Tibial artery (tissue), 4 donors: ENCODE measurements at regions not wholly inside any gene's neighbourhood (a gene's known extent, or its start where the extent isn't known, plus 50 kb on each side); places are given as distances from the start of the nearest gene placed in this dataset.

ENCODE experiments used
- DNase-seq, 2 donors: peaks; one replicate each; pipeline ENCODE4 v3.0.0-alpha.2; 2019
- H3K27ac ChIP-seq, 2 donors: fragments of 200-600 bp; sonication (generic) in 1 of 2; 1 replicate in 1 of 2; 2 replicates in 1 of 2; pipeline ENCODE4 v1.5.1; 2018 to 2019; ENCODE audit warnings: mild to moderate bottlenecking in 1 of 2
- H3K27me3 ChIP-seq, 2 donors: fragments of 200-600 bp; sonication (generic) in 1 of 2; one replicate each; pipeline versions ENCODE4 v1.5.1 to v1.6.0; 2016 to 2019
- H3K36me3 ChIP-seq, 3 donors: fragments of 200-600 bp; sonication (generic) in 2 of 3; one replicate each; pipeline ENCODE4 v1.5.1; 2016 to 2019; ENCODE audit warnings: mild to moderate bottlenecking in 2 of 3
- H3K4me1 ChIP-seq, 4 donors: fragments of 200-600 bp; sonication (generic) in 2 of 4; 1 replicate in 3 of 4; 2 replicates in 1 of 4; pipeline ENCODE4 v1.5.1; 2016 to 2019
- H3K4me3 ChIP-seq, 2 donors: fragments of 200-600 bp; sonication (generic) in 1 of 2; 1 replicate in 1 of 2; 2 replicates in 1 of 2; pipeline ENCODE4 v1.5.1; 2018 to 2019; ENCODE audit warnings: mild to moderate bottlenecking in 2 of 2
- H3K9me3 ChIP-seq, 3 donors: fragments of 200-600 bp; sonication (generic) in 1 of 3; one replicate each; pipeline ENCODE4 v1.5.1; 2016 to 2019
- CTCF ChIP-seq, 2 experiments: fragments of 200-600 bp in 1 of 2; fragments of 450-650 bp in 1 of 2; IDR thresholded peaks; one replicate each; pipeline ENCODE4 v1.5.1; 2017 to 2019; ENCODE audit warnings: antibody characterized with exemption in 2 of 2, mild to moderate bottlenecking in 1 of 2, moderate library complexity in 1 of 2
- intact Hi-C: fragments of 100-400 bp; cut with DNase I; formaldehyde crosslinking; loops from one replicate; pipeline ENCODE4 v1.15.0; 2023; ENCODE audit warnings: low total_unique reads

- DNase-seq: peak in 1 of 2 donors; percentile 55
- no peak for TF ChIP-seq CTCF (IDR thresholded peaks at IDR 0.05)
- H3K4me1 ChIP-seq: peaks cover 0 to 13% (median 6%) of the 10 kb centered on the region in 4 donors
- no peaks in the 10 kb centered on the region for H3K9me3 ChIP-seq
- intact Hi-C loops: no loop called here
- no peaks in the 10 kb centered on the region for H3K36me3 ChIP-seq
- H3K4me3 ChIP-seq: no peak overlapping the region
- H3K27me3 ChIP-seq: no peaks in the 10 kb centered on the region
- no peak overlapping the region for H3K27ac ChIP-seq
Measured at GRCh38 chr11:70024036-70024772, 53.9 kb upstream of the ANO1 start.

- intact Hi-C loops: no loop called here
- Histone ChIP-seq H3K27me3 (no peaks in the 10 kb centered on the region), H3K36me3 (no peaks in the 10 kb centered on the region), H3K4me1 (peaks cover 0 to 15% (median 4%) of the 10 kb centered on the region in 4 donors), H3K9me3 (no peaks in the 10 kb centered on the region), H3K27ac (no peak overlapping the region), H3K4me3 (no peak overlapping the region)
- TF ChIP-seq CTCF (IDR thresholded peaks at IDR 0.05): no peak
- peak in 1 of 2 donors; percentile 41 for DNase-seq
Measured at GRCh38 chr11:70024773-70025045, 53.4 kb upstream of the ANO1 start.

- no peak for TF ChIP-seq CTCF (IDR thresholded peaks at IDR 0.05)
- DNase-seq: no peak
- peaks cover 0 to 10% (median 1%) of the 10 kb centered on the region in 4 donors for H3K4me1 ChIP-seq
- no peaks in the 10 kb centered on the region for H3K27me3 ChIP-seq
- no peak overlapping the region for H3K4me3 ChIP-seq
- no peaks in the 10 kb centered on the region for H3K9me3 ChIP-seq
- H3K36me3 ChIP-seq: no peaks in the 10 kb centered on the region
- intact Hi-C loops: no loop called here
- H3K27ac ChIP-seq: no peak overlapping the region
Measured at GRCh38 chr11:70025308-70025707, 52.8 kb upstream of the ANO1 start.

- intact Hi-C loops: no loop called here
- no peak for TF ChIP-seq CTCF (IDR thresholded peaks at IDR 0.05)
- Histone ChIP-seq H3K27me3 (no peaks in the 10 kb centered on the region), H3K4me1 (peaks cover 0 to 8% (median 0%) of the 10 kb centered on the region in 4 donors), H3K27ac (no peak overlapping the region), H3K4me3 (no peak overlapping the region), H3K36me3 (no peaks in the 10 kb centered on the region), H3K9me3 (no peaks in the 10 kb centered on the region)
- DNase-seq: no peak
Measured at GRCh38 chr11:70026012-70026411, 52.1 kb upstream of the ANO1 start.

GRCh38 chr11:70026726-70027125 is 51.4 kb upstream of the ANO1 start:
- intact Hi-C loops: no loop called here

More at GRCh38 chr11:70026726-70027125, 51.4 kb upstream of the ANO1 start:
- no peak for TF ChIP-seq CTCF (IDR thresholded peaks at IDR 0.05)
- Histone ChIP-seq H3K36me3 (no peaks in the 10 kb centered on the region), H3K27me3 (no peaks in the 10 kb centered on the region), H3K9me3 (no peaks in the 10 kb centered on the region), H3K4me1 (peaks cover 0 to 8% (median 0%) of the 10 kb centered on the region in 4 donors), H3K4me3 (no peak overlapping the region), H3K27ac (no peak overlapping the region)
- no peak for DNase-seq
